ENCODE measurements at regions not wholly inside any gene's neighbourhood (a gene's known extent, or its start where the extent isn't known, plus 50 kb on each side); places are given as distances from the start of the nearest gene placed in this dataset.

DNA sequence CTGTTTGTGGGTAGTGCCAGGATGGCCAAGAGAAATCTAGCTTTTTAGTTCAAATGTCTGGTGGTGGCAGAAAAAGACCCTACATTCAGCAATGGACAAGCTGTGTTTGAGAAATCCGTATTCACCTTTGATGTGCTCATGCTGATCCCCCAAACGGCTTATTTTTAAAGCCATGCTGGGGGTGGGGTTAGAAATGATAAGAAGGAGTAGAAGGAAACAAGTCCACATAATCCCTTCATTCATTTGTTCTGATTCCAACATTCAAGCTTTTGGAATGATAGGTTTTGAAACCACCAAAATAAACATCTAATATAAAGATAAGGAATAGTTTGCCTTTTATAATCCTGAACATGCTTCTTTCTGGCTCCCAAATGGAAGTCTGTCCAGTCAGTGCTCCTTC is 92.0 kb upstream of the DKK2 start:
- H3K36me3 ChIP-seq (replicated peaks; ENCODE audit: insufficient read depth, low read depth), result no peaks in the 10 kb centered on the region
- no peaks in the 10 kb centered on the region for H3K27me3 ChIP-seq
- H3K4me1 ChIP-seq (ENCODE audit: insufficient read depth), result no peaks in the 10 kb centered on the region
- TF ChIP-seq EZH2phosphoT487 (IDR thresholded peaks at IDR 0.05; ENCODE audit: low read depth, severe bottlenecking, unreplicated experiment), result no peak
- TF ChIP-seq, protein P1, sequence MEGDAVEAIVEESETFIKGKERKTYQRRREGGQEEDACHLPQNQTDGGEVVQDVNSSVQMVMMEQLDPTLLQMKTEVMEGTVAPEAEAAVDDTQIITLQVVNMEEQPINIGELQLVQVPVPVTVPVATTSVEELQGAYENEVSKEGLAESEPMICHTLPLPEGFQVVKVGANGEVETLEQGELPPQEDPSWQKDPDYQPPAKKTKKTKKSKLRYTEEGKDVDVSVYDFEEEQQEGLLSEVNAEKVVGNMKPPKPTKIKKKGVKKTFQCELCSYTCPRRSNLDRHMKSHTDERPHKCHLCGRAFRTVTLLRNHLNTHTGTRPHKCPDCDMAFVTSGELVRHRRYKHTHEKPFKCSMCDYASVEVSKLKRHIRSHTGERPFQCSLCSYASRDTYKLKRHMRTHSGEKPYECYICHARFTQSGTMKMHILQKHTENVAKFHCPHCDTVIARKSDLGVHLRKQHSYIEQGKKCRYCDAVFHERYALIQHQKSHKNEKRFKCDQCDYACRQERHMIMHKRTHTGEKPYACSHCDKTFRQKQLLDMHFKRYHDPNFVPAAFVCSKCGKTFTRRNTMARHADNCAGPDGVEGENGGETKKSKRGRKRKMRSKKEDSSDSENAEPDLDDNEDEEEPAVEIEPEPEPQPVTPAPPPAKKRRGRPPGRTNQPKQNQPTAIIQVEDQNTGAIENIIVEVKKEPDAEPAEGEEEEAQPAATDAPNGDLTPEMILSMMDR (IDR thresholded peaks at IDR 0.05; ENCODE audit: poor library complexity), result no peak
- no peak for TF ChIP-seq EZH2 (IDR thresholded peaks at IDR 0.05; ENCODE audit: borderline replicate concordance)
- no peak overlapping the region for H3K27ac ChIP-seq
- H3K4me2 ChIP-seq, result no peak overlapping the region
- H3K9me3 ChIP-seq (ENCODE audit: low read depth), result no peaks in the 10 kb centered on the region
- H3K4me3 ChIP-seq, result no peak overlapping the region
- no peaks in the 10 kb centered on the region for H4K20me1 ChIP-seq (ENCODE audit: insufficient read depth, poor library complexity, severe bottlenecking)
- WGBS (ENCODE audit: low lambda C conversion rate, missing lambda C conversion rate), result 36% methylated on average over 2 of the region's 2 CpGs
- no peak for DNase-seq (ENCODE audit: low spot score)
- no peaks in the 10 kb centered on the region for H3K79me2 ChIP-seq
- no peak overlapping the region for H2AFZ ChIP-seq
- no peaks in the 10 kb centered on the region for H3K9me2 ChIP-seq (replicated peaks; ENCODE audit: insufficient read depth)

DNA sequence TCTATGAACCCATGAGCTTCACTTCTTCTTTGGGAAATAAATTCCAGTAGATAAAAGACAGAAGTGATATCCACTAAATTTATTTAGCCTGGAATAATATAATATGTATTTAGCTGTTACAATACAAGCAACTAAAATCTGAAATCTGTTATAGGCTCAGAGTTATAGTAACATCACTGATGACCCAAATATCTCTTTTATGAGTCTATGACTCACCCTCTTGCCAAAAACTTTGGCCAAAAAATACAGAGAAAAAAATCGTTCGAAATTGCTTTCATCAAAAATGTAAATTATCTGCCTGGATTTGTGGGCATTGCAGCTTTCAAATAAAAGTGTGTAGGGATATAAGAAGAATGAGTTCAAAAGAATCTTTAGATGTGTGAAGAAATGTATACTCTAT is 89.4 kb upstream of the DKK2 start:
- H3K27ac ChIP-seq, result no peak overlapping the region
- H3K9me3 ChIP-seq (ENCODE audit: low read depth), result no peaks in the 10 kb centered on the region
- H3K27me3 ChIP-seq, result no peaks in the 10 kb centered on the region
- no peaks in the 10 kb centered on the region for H3K9me2 ChIP-seq (replicated peaks; ENCODE audit: insufficient read depth)
- no peak overlapping the region for H3K4me2 ChIP-seq
- no peak for DNase-seq (ENCODE audit: low spot score)
- H2AFZ ChIP-seq, result no peak overlapping the region
- no peak overlapping the region for H3K4me3 ChIP-seq
- H4K20me1 ChIP-seq (ENCODE audit: insufficient read depth, poor library complexity, severe bottlenecking), result no peaks in the 10 kb centered on the region
- 84% methylated on average over 2 of the region's 2 CpGs for WGBS (ENCODE audit: low lambda C conversion rate, missing lambda C conversion rate)
- no peaks in the 10 kb centered on the region for H3K4me1 ChIP-seq (ENCODE audit: insufficient read depth)
- TF ChIP-seq EZH2phosphoT487 (IDR thresholded peaks at IDR 0.05; ENCODE audit: low read depth, severe bottlenecking, unreplicated experiment) (no peak), EZH2 (IDR thresholded peaks at IDR 0.05; ENCODE audit: borderline replicate concordance) (no peak)
- TF ChIP-seq, protein P1 (IDR thresholded peaks at IDR 0.05; ENCODE audit: poor library complexity), result no peak
- no peaks in the 10 kb centered on the region for H3K79me2 ChIP-seq
- no peaks in the 10 kb centered on the region for H3K36me3 ChIP-seq (replicated peaks; ENCODE audit: insufficient read depth, low read depth)

DNA sequence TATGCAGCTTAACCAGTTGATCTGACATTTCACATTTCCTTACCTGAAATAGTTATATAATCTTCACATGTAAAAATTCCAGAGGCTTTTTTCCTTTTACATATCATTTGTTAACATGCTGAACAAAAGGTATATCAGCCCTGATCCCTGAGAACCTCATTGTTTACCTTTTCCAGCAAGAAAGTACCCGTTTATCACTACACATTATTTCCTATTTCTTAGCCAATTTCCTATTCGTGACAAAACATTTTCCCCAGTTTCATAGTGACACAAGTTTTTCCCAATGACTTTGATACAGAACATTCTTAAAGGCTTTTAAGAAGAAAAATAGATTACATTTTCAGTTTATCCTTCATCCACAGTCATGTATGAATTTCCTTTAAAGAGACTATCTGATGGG is 86.6 kb upstream of the DKK2 start:
- H3K36me3 ChIP-seq (replicated peaks; ENCODE audit: insufficient read depth, low read depth), result no peaks in the 10 kb centered on the region
- no peaks in the 10 kb centered on the region for H3K9me3 ChIP-seq (ENCODE audit: low read depth)
- 54% methylated on average over 2 of the region's 2 CpGs for WGBS (ENCODE audit: low lambda C conversion rate, missing lambda C conversion rate)
- H2AFZ ChIP-seq, result no peak overlapping the region
- no peak overlapping the region for H3K4me2 ChIP-seq
- H3K27me3 ChIP-seq, result no peaks in the 10 kb centered on the region
- H4K20me1 ChIP-seq (ENCODE audit: insufficient read depth, poor library complexity, severe bottlenecking), result no peaks in the 10 kb centered on the region
- H3K27ac ChIP-seq, result no peak overlapping the region
- no peaks in the 10 kb centered on the region for H3K79me2 ChIP-seq
- TF ChIP-seq, protein P1 (IDR thresholded peaks at IDR 0.05; ENCODE audit: poor library complexity), result no peak
- TF ChIP-seq EZH2phosphoT487 (IDR thresholded peaks at IDR 0.05; ENCODE audit: low read depth, severe bottlenecking, unreplicated experiment) (no peak), EZH2 (IDR thresholded peaks at IDR 0.05; ENCODE audit: borderline replicate concordance) (no peak)
- H3K4me3 ChIP-seq, result no peak overlapping the region
- no peaks in the 10 kb centered on the region for H3K4me1 ChIP-seq (ENCODE audit: insufficient read depth)
- no peaks in the 10 kb centered on the region for H3K9me2 ChIP-seq (replicated peaks; ENCODE audit: insufficient read depth)
- DNase-seq (ENCODE audit: low spot score), result no peak

DNA sequence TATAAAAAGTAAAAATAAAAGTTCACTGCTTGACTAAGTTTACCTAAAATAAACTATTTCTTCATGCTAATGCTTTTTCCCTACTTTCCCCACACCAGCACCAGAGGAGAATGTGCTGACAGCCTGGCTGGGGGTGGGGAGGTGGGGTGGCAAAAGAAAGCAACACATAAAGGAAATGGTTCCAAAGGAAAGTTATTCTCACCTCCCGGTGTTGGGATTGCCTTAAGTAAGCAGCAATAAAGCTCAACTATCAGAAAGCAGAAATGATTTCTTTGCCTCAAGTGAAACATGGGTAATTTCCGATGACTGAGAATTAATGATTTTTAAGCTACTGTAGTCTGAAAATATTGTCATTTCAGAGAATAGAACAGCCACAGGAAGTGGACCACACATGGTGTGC is 84.5 kb upstream of the DKK2 start:
- TF ChIP-seq, protein P1 (IDR thresholded peaks at IDR 0.05; ENCODE audit: poor library complexity), result no peak
- TF ChIP-seq EZH2phosphoT487 (IDR thresholded peaks at IDR 0.05; ENCODE audit: low read depth, severe bottlenecking, unreplicated experiment), result no peak
- TF ChIP-seq EZH2 (IDR thresholded peaks at IDR 0.05; ENCODE audit: borderline replicate concordance), result no peak
- Histone ChIP-seq H2AFZ (peak overlapping the region; percentile 16), H3K4me1 (ENCODE audit: insufficient read depth) (no peaks in the 10 kb centered on the region), H3K9me3 (ENCODE audit: low read depth) (no peaks in the 10 kb centered on the region), H3K4me3 (no peak overlapping the region), H3K27me3 (no peaks in the 10 kb centered on the region), H3K4me2 (no peak overlapping the region), H3K79me2 (no peaks in the 10 kb centered on the region), H3K36me3 (replicated peaks; ENCODE audit: insufficient read depth, low read depth) (no peaks in the 10 kb centered on the region), H3K9me2 (replicated peaks; ENCODE audit: insufficient read depth) (no peaks in the 10 kb centered on the region), H3K27ac (peak overlapping the region; percentile 46), H4K20me1 (ENCODE audit: insufficient read depth, poor library complexity, severe bottlenecking) (no peaks in the 10 kb centered on the region)
- no peak for DNase-seq (ENCODE audit: low spot score)
- 57% methylated on average over 2 of the region's 2 CpGs for WGBS (ENCODE audit: low lambda C conversion rate, missing lambda C conversion rate)

Measured in hepatocyte (in vitro differentiated cells).